Osteoblast (primary cell): ENCODE measurements at regions not wholly inside any gene's neighbourhood (a gene's known extent, or its start where the extent isn't known, plus 50 kb on each side); places are given as distances from the start of the nearest gene placed in this dataset.

Experiments used
- DNase-seq: peaks from one replicate; pipeline ENCODE4 v3.0.0; 2011; ENCODE audit warnings: low spot score, mixed read lengths; ENCODE audit not compliant: insufficient read length; ENCODE audit errors: missing footprints
- H2AFZ ChIP-seq: 2 replicates; pipeline ENCODE4 v1.6.0; 2011; ENCODE audit warnings: mild to moderate bottlenecking, low read length
- H3K27ac ChIP-seq: 2 replicates; pipeline ENCODE4 v1.5.1; 2011; ENCODE audit warnings: mild to moderate bottlenecking, low read depth, low read length, moderate library complexity
- H3K27me3 ChIP-seq: 2 replicates; pipeline ENCODE4 v1.6.0; 2012; ENCODE audit warnings: mild to moderate bottlenecking, control low read depth, inconsistent platforms, low read length, moderate library complexity; ENCODE audit not compliant: insufficient read depth
- H3K36me3 ChIP-seq: 2 replicates; pipeline ENCODE4 v1.5.1; 2011; ENCODE audit warnings: mild to moderate bottlenecking, low read length, control low read depth, moderate library complexity; ENCODE audit not compliant: insufficient read depth
- H3K4me1 ChIP-seq: 2 replicates; pipeline ENCODE4 v1.5.1; 2011; ENCODE audit warnings: mild to moderate bottlenecking, low read length, control low read depth, moderate library complexity; ENCODE audit not compliant: insufficient read depth
- H3K4me2 ChIP-seq: 2 replicates; pipeline ENCODE4 v1.6.0; 2011; ENCODE audit warnings: mild to moderate bottlenecking, low read length; ENCODE audit not compliant: insufficient read depth
- H3K4me3 ChIP-seq: fragments of 200-600 bp; sonication (generic); 3 replicates; pipeline ENCODE4 v1.5.1; 2012; ENCODE audit warnings: mild to moderate bottlenecking, low read length, inconsistent platforms; ENCODE audit not compliant: insufficient read depth
- H3K79me2 ChIP-seq: 2 replicates; pipeline ENCODE4 v1.6.0; 2012; ENCODE audit warnings: mild to moderate bottlenecking, low read length, control low read depth, inconsistent platforms; ENCODE audit not compliant: insufficient read depth
- H3K9me3 ChIP-seq: 2 replicates; pipeline ENCODE4 v1.5.1; 2011; ENCODE audit warnings: low read depth, low read length, control low read depth
- H4K20me1 ChIP-seq: 2 replicates; pipeline ENCODE4 v1.6.0; 2012; ENCODE audit warnings: mild to moderate bottlenecking, low read length, control low read depth; ENCODE audit not compliant: insufficient read depth
- TF ChIP-seq, protein P1 (sequence below): IDR thresholded peaks from 2 replicates; pipeline ENCODE4 v1.5.1; 2011; ENCODE audit warnings: mild to moderate bottlenecking, low read depth, low read length, moderate library complexity; ENCODE audit errors: extremely low read depth

DNA sequence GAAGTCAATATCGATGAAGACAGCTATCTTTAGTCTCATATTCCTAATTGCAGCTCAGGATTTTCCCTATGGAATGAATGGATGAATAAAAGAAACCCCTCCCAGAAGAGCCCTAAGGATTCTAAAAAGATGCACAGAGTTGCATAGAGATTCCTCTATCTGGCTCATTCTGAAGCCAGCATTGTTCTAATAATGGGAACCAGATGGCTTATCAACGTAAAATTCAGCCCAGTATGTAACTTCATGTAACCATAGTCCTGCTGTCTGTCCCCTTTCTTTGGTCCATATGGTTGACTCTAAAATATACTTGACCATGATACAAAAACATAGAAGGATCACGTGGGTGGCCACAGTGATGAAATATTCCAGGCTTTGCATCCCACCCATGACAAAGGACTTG, 508.6 kb downstream of the RASEF start:
- no peaks in the 10 kb centered on the region for H3K9me3 ChIP-seq
- no peaks in the 10 kb centered on the region for H4K20me1 ChIP-seq
- no peak overlapping the region for H3K27ac ChIP-seq
- H3K36me3 ChIP-seq = no peaks in the 10 kb centered on the region
- TF ChIP-seq, protein P1, sequence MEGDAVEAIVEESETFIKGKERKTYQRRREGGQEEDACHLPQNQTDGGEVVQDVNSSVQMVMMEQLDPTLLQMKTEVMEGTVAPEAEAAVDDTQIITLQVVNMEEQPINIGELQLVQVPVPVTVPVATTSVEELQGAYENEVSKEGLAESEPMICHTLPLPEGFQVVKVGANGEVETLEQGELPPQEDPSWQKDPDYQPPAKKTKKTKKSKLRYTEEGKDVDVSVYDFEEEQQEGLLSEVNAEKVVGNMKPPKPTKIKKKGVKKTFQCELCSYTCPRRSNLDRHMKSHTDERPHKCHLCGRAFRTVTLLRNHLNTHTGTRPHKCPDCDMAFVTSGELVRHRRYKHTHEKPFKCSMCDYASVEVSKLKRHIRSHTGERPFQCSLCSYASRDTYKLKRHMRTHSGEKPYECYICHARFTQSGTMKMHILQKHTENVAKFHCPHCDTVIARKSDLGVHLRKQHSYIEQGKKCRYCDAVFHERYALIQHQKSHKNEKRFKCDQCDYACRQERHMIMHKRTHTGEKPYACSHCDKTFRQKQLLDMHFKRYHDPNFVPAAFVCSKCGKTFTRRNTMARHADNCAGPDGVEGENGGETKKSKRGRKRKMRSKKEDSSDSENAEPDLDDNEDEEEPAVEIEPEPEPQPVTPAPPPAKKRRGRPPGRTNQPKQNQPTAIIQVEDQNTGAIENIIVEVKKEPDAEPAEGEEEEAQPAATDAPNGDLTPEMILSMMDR = no peak
- no peak overlapping the region for H3K4me3 ChIP-seq
- H3K4me1 ChIP-seq = no peaks in the 10 kb centered on the region
- H3K27me3 ChIP-seq = no peaks in the 10 kb centered on the region
- H3K79me2 ChIP-seq = no peaks in the 10 kb centered on the region
- H2AFZ ChIP-seq = no peak overlapping the region
- no peak for DNase-seq
- H3K4me2 ChIP-seq = no peak overlapping the region

DNA sequence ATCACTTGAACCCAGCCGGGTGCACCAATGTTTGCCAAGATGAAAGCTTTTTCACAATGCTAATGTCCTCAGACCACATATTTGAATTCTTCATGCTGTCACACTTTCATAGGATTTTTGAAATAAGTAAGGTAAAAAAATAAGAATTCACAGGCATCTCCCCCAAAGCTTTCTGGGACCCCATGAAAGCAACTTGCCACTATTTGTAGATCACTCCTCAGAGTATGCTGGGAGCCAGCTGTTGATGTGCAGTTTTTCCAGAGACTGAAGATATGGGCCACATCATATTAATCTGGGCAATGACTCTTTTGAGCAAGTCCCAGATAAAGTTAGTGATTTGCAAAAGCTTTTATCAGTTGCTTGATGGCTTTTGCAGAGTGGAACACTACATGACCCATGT, 507.9 kb downstream of the RASEF start:
- H3K27me3 ChIP-seq = no peaks in the 10 kb centered on the region
- H4K20me1 ChIP-seq = no peaks in the 10 kb centered on the region
- no peak overlapping the region for H3K4me3 ChIP-seq
- no peak overlapping the region for H3K27ac ChIP-seq
- no peaks in the 10 kb centered on the region for H3K4me1 ChIP-seq
- H3K79me2 ChIP-seq = no peaks in the 10 kb centered on the region
- TF ChIP-seq, protein P1 = no peak
- no peak overlapping the region for H3K4me2 ChIP-seq
- DNase-seq = no peak
- no peaks in the 10 kb centered on the region for H3K36me3 ChIP-seq
- H3K9me3 ChIP-seq = no peaks in the 10 kb centered on the region
- H2AFZ ChIP-seq = no peak overlapping the region

- H2AFZ ChIP-seq = no peak overlapping the region
- no peak overlapping the region for H3K4me3 ChIP-seq
- H3K9me3 ChIP-seq = no peaks in the 10 kb centered on the region
- DNase-seq = no peak
- no peaks in the 10 kb centered on the region for H3K79me2 ChIP-seq
- H3K4me1 ChIP-seq = no peaks in the 10 kb centered on the region
- no peak overlapping the region for H3K4me2 ChIP-seq
- no peak overlapping the region for H3K27ac ChIP-seq
- no peaks in the 10 kb centered on the region for H3K27me3 ChIP-seq
- H4K20me1 ChIP-seq = no peaks in the 10 kb centered on the region
- TF ChIP-seq, protein P1 = no peak
- no peaks in the 10 kb centered on the region for H3K36me3 ChIP-seq
Measured at GRCh38 chr9:82555431-82556051, 507.4 kb downstream of the RASEF start.

- H3K9me3 ChIP-seq = no peaks in the 10 kb centered on the region
- no peak overlapping the region for H3K4me3 ChIP-seq
- no peak for DNase-seq
- no peaks in the 10 kb centered on the region for H3K4me1 ChIP-seq
- H4K20me1 ChIP-seq = no peaks in the 10 kb centered on the region
- TF ChIP-seq, protein P1 = no peak
- H3K79me2 ChIP-seq = no peaks in the 10 kb centered on the region
- no peaks in the 10 kb centered on the region for H3K36me3 ChIP-seq
- no peak overlapping the region for H2AFZ ChIP-seq
- no peaks in the 10 kb centered on the region for H3K27me3 ChIP-seq
- no peak overlapping the region for H3K4me2 ChIP-seq
- no peak overlapping the region for H3K27ac ChIP-seq
Measured at GRCh38 chr9:82558346-82558745, 504.6 kb downstream of the RASEF start.
